SK-N-SH (cell line): ENCODE measurements at regions not wholly inside any gene's neighbourhood (a gene's known extent, or its start where the extent isn't known, plus 50 kb on each side); places are given as distances from the start of the nearest gene placed in this dataset.

Experiments
- CTCF ChIA-PET: fragments of 300-600, 350-600 bp; formaldehyde crosslinking; extraction: SDS; loops from one replicate; lab custom pipeline; 2021; lab: Yijun Ruan, JAX
- POLR2A ChIA-PET: fragments of 350-600 bp; sonication (Branson Sonifier 250); formaldehyde crosslinking; extraction: SDS; loops from one replicate; lab custom pipeline; 2020; ENCODE audit warnings: antibody characterized with exemption, inconsistent platforms; lab: Yijun Ruan, JAX
- DNase-seq: peaks from one replicate; pipeline ENCODE4 v3.0.0; 2012
- H2AFZ ChIP-seq: fragments of 200-600 bp; sonication (generic); 2 replicates; pipeline ENCODE4 v1.8.1; 2016; ENCODE audit warnings: antibody characterized with exemption, mild to moderate bottlenecking, low read depth
- H3F3A ChIP-seq: fragments of 200-600 bp; sonication (generic); replicated peaks from 2 replicates; pipeline ENCODE3; 2016; ENCODE audit warnings: antibody characterized with exemption, mild to moderate bottlenecking; ENCODE audit not compliant: insufficient read depth
- H3K27ac ChIP-seq, 2 experiments: fragments of 200-500 bp in 1 of 2; fragments of 200-600 bp in 1 of 2; sonication (Bioruptor generic) in 1 of 2; sonication (generic), shearing (Covaris generic) in 1 of 2; 2 replicates each; pipeline versions ENCODE4 v1.5.1 to v1.6.1; 2014 to 2016; ENCODE audit warnings: low read depth in 2 of 2, inconsistent platforms in 1 of 2, low read length in 1 of 2, mild to moderate bottlenecking in 1 of 2, mixed read lengths in 1 of 2
- H3K27me3 ChIP-seq: fragments of 200-600 bp; sonication (generic), shearing (Covaris generic); 2 replicates; pipeline ENCODE4 v1.6.1; 2016; ENCODE audit warnings: mixed run types; ENCODE audit not compliant: insufficient read depth
- H3K36me3 ChIP-seq, 2 experiments: fragments of 200-500 bp in 1 of 2; fragments of 200-600 bp in 1 of 2; sonication (Bioruptor generic) in 1 of 2; sonication (generic) in 1 of 2; replicated peaks in 1 of 2; 2 replicates each; pipeline versions ENCODE3 to v1.5.1; 2014 to 2016; ENCODE audit warnings: low read length in 1 of 2, mild to moderate bottlenecking in 1 of 2; ENCODE audit not compliant: insufficient read depth in 2 of 2, control insufficient read depth in 1 of 2
- H3K4me1 ChIP-seq, 2 experiments: fragments of 200-500 bp in 1 of 2; fragments of 200-600 bp in 1 of 2; sonication (Bioruptor generic) in 1 of 2; sonication (generic), shearing (Covaris generic) in 1 of 2; 2 replicates each; pipeline versions ENCODE4 v1.5.1 to v1.6.1; 2014 to 2016; ENCODE audit warnings: low read depth in 1 of 2, low read length in 1 of 2, mixed run types in 1 of 2; ENCODE audit not compliant: insufficient read depth in 2 of 2, control insufficient read depth in 1 of 2
- H3K4me2 ChIP-seq: fragments of 200-600 bp; sonication (generic), shearing (Covaris generic); 2 replicates; pipeline ENCODE4 v1.6.1; 2017; ENCODE audit warnings: mixed run types
- H3K4me3 ChIP-seq, 2 experiments: fragments of 200-500 bp in 1 of 2; fragments of 200-600 bp in 1 of 2; sonication (Bioruptor generic) in 1 of 2; sonication (generic), shearing (Covaris generic) in 1 of 2; 2 replicates each; pipeline versions ENCODE4 v1.5.1 to v1.8.1; 2014 to 2016; ENCODE audit warnings: low read depth in 2 of 2, inconsistent platforms in 1 of 2, low read length in 1 of 2, mild to moderate bottlenecking in 1 of 2, mixed read lengths in 1 of 2, moderate library complexity in 1 of 2
- H3K79me2 ChIP-seq: fragments of 200-600 bp; sonication (generic); 2 replicates; pipeline ENCODE4 v1.8.1; 2017; ENCODE audit warnings: mild to moderate bottlenecking; ENCODE audit not compliant: insufficient read depth
- H3K9ac ChIP-seq: fragments of 200-600 bp; sonication (generic); 2 replicates; pipeline ENCODE4 v1.6.1; 2017; ENCODE audit warnings: mixed run types
- H3K9me2 ChIP-seq: fragments of 200-600 bp; sonication (generic); 2 replicates; pipeline ENCODE4 v1.6.1; 2017; ENCODE audit warnings: mixed run types
- H3K9me3 ChIP-seq: fragments of 200-600 bp; sonication (generic); 2 replicates; pipeline ENCODE4 v1.6.1; 2017; ENCODE audit warnings: mixed run types, mild to moderate bottlenecking, moderate library complexity
- H4K20me1 ChIP-seq: fragments of 200-600 bp; sonication (generic); 2 replicates; pipeline ENCODE4 v1.6.1; 2017; ENCODE audit warnings: mild to moderate bottlenecking, mixed run types; ENCODE audit not compliant: insufficient read depth
- CTCF ChIP-seq: fragments of 200-600 bp; sonication (generic); IDR thresholded peaks from 2 replicates; pipeline ENCODE4 v1.6.1; 2017; ENCODE audit warnings: antibody characterized with exemption, mild to moderate bottlenecking, moderate library complexity
- EP300 ChIP-seq, 2 experiments: IDR thresholded peaks; 2 replicates each; pipeline versions ENCODE4 v1.4.0 to v1.6.1; 2012; ENCODE audit warnings: borderline replicate concordance in 1 of 2, low read depth in 1 of 2, low read length in 1 of 2
- EZH2phosphoT487 ChIP-seq: fragments of 200-600 bp; sonication (generic); IDR thresholded peaks from 2 replicates; pipeline ENCODE4 v1.6.1; 2017; ENCODE audit warnings: low read depth, mixed run types, mild to moderate bottlenecking, antibody characterized with exemption, moderate library complexity, borderline replicate concordance
- FOXJ3 ChIP-seq: sonication (generic); formaldehyde crosslinking; IDR thresholded peaks from 2 replicates; pipeline ENCODE4 v1.5.1; 2020; ENCODE audit warnings: mild to moderate bottlenecking, missing genetic modification reagents
- FOXM1 ChIP-seq: IDR thresholded peaks from 2 replicates; pipeline ENCODE4 v1.4.0; 2012; ENCODE audit warnings: low read depth, mild to moderate bottlenecking
- MXI1 ChIP-seq: IDR thresholded peaks from 2 replicates; pipeline ENCODE4 v1.6.1; 2012; ENCODE audit warnings: mild to moderate bottlenecking, low read depth, low read length, improper control_type of control experiment
- NRF1 ChIP-seq: IDR thresholded peaks from 2 replicates; pipeline ENCODE4 v1.6.1; 2012; ENCODE audit warnings: low read depth, mild to moderate bottlenecking, low read length
- PBX3 ChIP-seq: IDR thresholded peaks from 2 replicates; pipeline ENCODE4; 2012
- POLR2AphosphoS5 ChIP-seq: IDR thresholded peaks from 2 replicates; pipeline ENCODE4 v1.6.1; 2012; ENCODE audit warnings: low read depth, low read length
- RAD21 ChIP-seq: IDR thresholded peaks from 2 replicates; pipeline ENCODE4 v1.6.1; 2012; ENCODE audit warnings: mild to moderate bottlenecking, low read length
- RFX5 ChIP-seq: IDR thresholded peaks from 2 replicates; pipeline ENCODE4 v1.6.1; 2012; ENCODE audit warnings: mild to moderate bottlenecking, improper control_type of control experiment, low read length
- RXRA ChIP-seq: IDR thresholded peaks from 2 replicates; pipeline ENCODE4 v1.4.0; 2012; ENCODE audit warnings: low read depth, mild to moderate bottlenecking, borderline replicate concordance
- SMC3 ChIP-seq: IDR thresholded peaks from 2 replicates; pipeline ENCODE4 v1.6.1; 2012; ENCODE audit warnings: low read depth, low read length, improper control_type of control experiment
- TAF1 ChIP-seq: IDR thresholded peaks from 2 replicates; pipeline ENCODE4 v1.6.1; 2012; ENCODE audit warnings: low read depth, mild to moderate bottlenecking, low read length, moderate library complexity, borderline replicate concordance
- YY1 ChIP-seq: IDR thresholded peaks from 2 replicates; pipeline ENCODE4 v1.4.0; 2012; ENCODE audit warnings: low read depth, mild to moderate bottlenecking
- ZBTB33 ChIP-seq: IDR thresholded peaks from 2 replicates; pipeline ENCODE4 v1.4.0; 2012; ENCODE audit warnings: low read depth, borderline replicate concordance
- WGBS: methylation state at CpG from one replicate; pipeline ENCODE4 v1.1.6; 2017; ENCODE audit warnings: low lambda C conversion rate; 5-methylcytosine and 5-hydroxymethylcytosine counted together

- Histone ChIP-seq H3K79me2 (no peaks in the 10 kb centered on the region), H3K4me1 (peaks cover 0 to 5% of the 10 kb centered on the region in 2 experiments; a peak in 2 of 4 replicates), H3K9me3 (no peaks in the 10 kb centered on the region), H3K27ac (no peak overlapping the region), H3K9ac (no peak overlapping the region), H3K36me3 (no peaks in the 10 kb centered on the region), H3F3A (no peaks in the 10 kb centered on the region), H3K27me3 (no peaks in the 10 kb centered on the region), H3K4me2 (no peak overlapping the region), H4K20me1 (no peaks in the 10 kb centered on the region), H2AFZ (no peak overlapping the region), H3K9me2 (no peaks in the 10 kb centered on the region), H3K4me3 (no peak overlapping the region)
- ChIA-PET CTCF (interaction anchor here (0.6 to 0.7 kb wide), 3 partner anchors 44 to 807 kb away, joined by 3 read pairs; no protein-coding TSS in a partner anchor), POLR2A (no interaction called here)
- no peak for DNase-seq
- TF ChIP-seq EP300 (IDR thresholded peaks at IDR 0.05; ENCODE audit: borderline replicate concordance in 1 of 2, low read depth in 1 of 2, low read length in 1 of 2) (no peak), RAD21 (no peak), FOXJ3 (CRISPR knock-in tag) (no peak), RXRA (no peak), ZBTB33 (no peak), MXI1 (no peak), FOXM1 (no peak), YY1 (no peak), PBX3 (no peak), TAF1 (no peak), SMC3 (no peak), RFX5 (no peak), EZH2phosphoT487 (no peak), POLR2AphosphoS5 (no peak)
These were observed 508.8 kb upstream of the CAMK1G start for GRCh38 chr1:209074575-209075250.

DNA sequence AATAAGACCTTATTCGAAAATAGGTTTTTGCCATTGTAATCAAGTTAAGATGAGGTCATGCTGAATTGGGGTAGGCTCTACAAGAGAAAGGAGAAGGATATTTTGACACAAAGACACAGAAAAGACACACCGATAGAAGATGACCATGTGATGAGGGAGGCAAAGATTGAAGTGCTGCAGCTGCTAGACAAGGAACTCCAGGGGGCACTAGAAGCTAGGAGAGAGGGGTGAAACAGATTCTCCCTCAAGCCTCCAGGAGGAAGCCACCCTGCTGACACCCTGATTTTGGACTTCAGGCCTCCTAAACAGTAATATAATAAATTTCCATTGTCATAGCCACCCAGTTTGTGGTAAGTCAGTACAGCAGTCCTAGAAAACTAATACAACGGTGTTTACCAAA, 506.8 kb upstream of the CAMK1G start:
- Histone ChIP-seq H3K9me3 (no peaks in the 10 kb centered on the region), H2AFZ (no peak overlapping the region), H4K20me1 (no peaks in the 10 kb centered on the region), H3K27ac (no peak overlapping the region), H3K79me2 (no peaks in the 10 kb centered on the region), H3K9me2 (no peaks in the 10 kb centered on the region)
- POLR2A ChIA-PET, result no interaction called here
- CTCF ChIA-PET, result interaction anchor here (1.3 to 1.8 kb wide), 2 partner anchors 81 to 126 kb away, joined by 3 to 4 read pairs; no protein-coding TSS in a partner anchor
- no peak for TF ChIP-seq EP300 (IDR thresholded peaks at IDR 0.05; ENCODE audit: borderline replicate concordance in 1 of 2, low read depth in 1 of 2, low read length in 1 of 2)
- TF ChIP-seq RAD21, result peak; percentile 52
- no peak for TF ChIP-seq NRF1
- peak; percentile 55 for TF ChIP-seq CTCF
- TF ChIP-seq SMC3, result peak; percentile 37
- TF ChIP-seq, all 33 proteins: peak for 3
- DNase-seq, result no peak
- Histone ChIP-seq H3K36me3 (no peaks in the 10 kb centered on the region), H3K4me3 (no peak overlapping the region), H3K9ac (no peak overlapping the region), H3F3A (no peaks in the 10 kb centered on the region), H3K27me3 (no peaks in the 10 kb centered on the region), H3K4me1 (peaks cover 0 to 4% of the 10 kb centered on the region in 2 experiments; a peak in 1 of 4 replicates), H3K4me2 (no peak overlapping the region)
- 87% methylated on average over 3 of the region's 3 CpGs for WGBS
